HL-60/S4 treated with retinoic acid at 250 ng/mL for 4 days and 3 days (cell line): ENCODE measurements at regions not wholly inside any gene's neighbourhood (a gene's known extent, or its start where the extent isn't known, plus 50 kb on each side); places are given as distances from the start of the nearest gene placed in this dataset.

ENCODE experiments used
- in situ Hi-C: fragments of 300-500 bp; cut with MboI; formaldehyde crosslinking; loops from 2 replicates; pipeline ENCODE4 v1.7.0; 2022; ENCODE audit warnings: low sequenced_read_pairs

DNA sequence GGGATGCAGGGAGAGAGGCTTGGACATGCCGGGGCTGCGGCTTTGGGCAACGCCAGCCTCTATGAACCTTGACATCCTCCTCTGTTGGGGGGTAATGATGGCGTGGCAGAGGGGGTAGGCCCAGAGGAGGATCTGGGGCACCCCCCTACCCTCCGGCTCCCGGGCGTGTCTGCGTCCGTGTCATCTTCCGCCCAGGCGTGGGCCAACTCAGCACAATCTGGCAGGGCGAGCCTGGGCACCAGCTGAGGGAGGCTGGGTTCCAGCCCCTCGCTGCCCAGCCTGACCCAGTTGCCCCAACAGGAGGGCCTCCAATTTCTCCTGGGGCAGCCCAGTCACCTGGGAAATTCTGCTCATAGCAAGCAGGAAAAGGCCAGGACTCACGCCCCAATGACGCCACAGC is 62.9 kb upstream of the IL17B start:
- in situ Hi-C loops, result no loop called here

GRCh38 chr5:149441194-149441753 is 62.2 kb upstream of the IL17B start:
- in situ Hi-C loops, result no loop called here

GRCh38 chr5:149439899-149440542 is 60.9 kb upstream of the IL17B start:
- in situ Hi-C loops, result loop anchor here (10.0 kb wide), 1 partner anchor 55 kb away; no protein-coding TSS in a partner anchor

GRCh38 chr5:149438711-149439132 is 59.6 kb upstream of the IL17B start:
- in situ Hi-C loops, result loop anchor here (10.0 kb wide), 1 partner anchor 54 kb away; no protein-coding TSS in a partner anchor

- in situ Hi-C loops, result loop anchor here (10.0 kb wide), 1 partner anchor 53 kb away; no protein-coding TSS in a partner anchor
Measured at GRCh38 chr5:149438281-149438680, 59.2 kb upstream of the IL17B start.

DNA sequence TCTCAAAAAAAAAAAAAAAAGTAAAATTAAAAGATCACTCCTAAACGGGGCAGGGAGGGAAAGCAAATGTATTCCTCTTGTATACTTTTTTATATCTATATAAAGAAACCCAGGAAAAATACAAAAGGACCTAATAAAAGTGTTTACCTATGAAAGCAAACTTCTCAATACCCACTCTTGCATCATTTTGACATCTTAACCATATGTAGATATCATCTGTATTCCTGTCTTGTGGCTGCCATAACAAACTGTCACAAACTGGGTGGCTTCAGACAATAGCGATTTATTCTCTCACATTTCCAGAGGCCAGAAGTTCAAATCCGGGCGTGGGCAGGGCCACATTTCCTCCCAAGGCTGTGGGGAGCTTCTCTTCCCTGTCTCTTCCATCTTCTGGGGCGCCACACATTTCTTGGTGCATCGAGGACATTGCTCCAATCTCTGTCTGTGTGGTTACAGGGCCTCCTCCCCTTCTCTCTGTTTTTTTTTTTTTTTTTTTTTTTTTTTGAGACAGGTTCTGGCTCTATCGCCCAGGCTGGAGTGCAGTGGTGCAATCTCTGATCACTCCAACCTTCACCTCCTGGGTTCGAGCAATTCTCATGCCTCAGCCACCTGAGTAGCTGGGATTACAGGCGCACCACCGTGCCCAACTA is 58.4 kb upstream of the IL17B start:
- in situ Hi-C loops, result loop anchor here (10.0 kb wide), 1 partner anchor 53 kb away; no protein-coding TSS in a partner anchor

DNA sequence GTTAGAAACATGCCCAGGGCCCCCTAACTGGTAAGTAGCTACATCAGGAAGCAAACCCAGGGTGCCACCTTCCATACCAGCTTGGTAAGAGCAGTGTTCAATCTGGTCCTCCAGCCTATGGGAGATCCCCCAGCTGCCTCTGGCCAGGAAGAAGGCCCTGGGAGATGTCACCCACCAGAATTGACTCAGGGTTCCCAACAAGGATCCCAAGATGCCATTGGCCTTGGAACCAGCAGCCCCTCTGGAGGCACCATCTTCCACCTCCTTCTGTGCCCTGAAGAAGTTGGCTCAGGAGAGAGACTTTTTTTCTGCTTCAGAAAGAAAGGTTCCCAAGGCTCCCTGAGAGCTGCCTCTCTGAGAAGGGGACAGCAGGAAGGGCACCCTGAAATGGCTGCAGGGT is 56.6 kb upstream of the IL17B start:
- in situ Hi-C loops, result loop anchor here (10.0 kb wide), 1 partner anchor 51 kb away; no protein-coding TSS in a partner anchor

DNA sequence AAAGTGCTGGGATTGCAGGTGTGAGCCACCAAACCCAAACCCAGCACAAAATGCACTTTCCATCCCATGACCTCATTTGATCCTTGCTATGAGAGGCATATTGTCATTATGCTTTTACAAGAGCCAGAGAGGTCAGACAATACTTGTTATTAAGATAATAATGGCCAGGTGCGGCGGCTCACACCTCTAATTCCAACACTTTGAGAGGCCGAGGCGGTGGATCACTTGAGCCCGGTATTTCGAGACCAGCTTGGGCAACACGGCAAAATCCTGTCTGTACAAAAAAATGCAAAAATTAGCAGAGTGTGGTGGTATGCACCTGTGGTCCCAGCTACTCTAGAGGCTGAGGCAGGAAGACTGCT is 55.9 kb upstream of the IL17B start:
- in situ Hi-C loops, result loop anchor here (10.0 kb wide), 1 partner anchor 50 kb away; no protein-coding TSS in a partner anchor

GRCh38 chr5:149434162-149435014 is 55.3 kb upstream of the IL17B start:
- in situ Hi-C loops, result loop anchor here (10.0 kb wide), 1 partner anchor 50 kb away; no protein-coding TSS in a partner anchor

GRCh38 chr5:149433524-149434131 is 54.5 kb upstream of the IL17B start:
- in situ Hi-C loops, result loop anchor here (10.0 kb wide), 1 partner anchor 49 kb away; no protein-coding TSS in a partner anchor

DNA sequence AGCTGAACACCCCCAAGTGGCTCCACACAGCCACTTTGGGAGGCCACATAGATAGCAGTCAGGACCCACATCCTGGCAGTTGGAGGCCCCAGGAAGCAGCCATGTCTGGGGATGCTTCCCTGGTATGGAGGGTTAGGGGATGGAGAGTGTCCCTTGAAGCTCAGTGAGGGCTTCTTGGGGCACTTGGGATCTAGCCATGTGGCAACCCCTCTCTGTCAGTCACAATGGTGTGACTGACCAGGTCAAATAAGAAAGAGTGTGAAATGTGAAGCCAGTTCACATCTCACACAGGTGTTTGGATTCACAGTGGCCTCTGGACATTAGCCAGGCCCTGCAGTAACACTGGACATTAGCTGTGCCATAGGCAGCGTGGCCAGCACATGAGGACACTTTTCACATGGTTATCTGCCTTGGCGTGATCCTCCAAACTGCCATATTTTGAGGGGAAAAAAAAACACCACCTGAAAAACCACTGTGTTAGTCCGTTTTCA is 53.9 kb upstream of the IL17B start:
- in situ Hi-C loops, result loop anchor here (10.0 kb wide), 1 partner anchor 48 kb away; no protein-coding TSS in a partner anchor

DNA sequence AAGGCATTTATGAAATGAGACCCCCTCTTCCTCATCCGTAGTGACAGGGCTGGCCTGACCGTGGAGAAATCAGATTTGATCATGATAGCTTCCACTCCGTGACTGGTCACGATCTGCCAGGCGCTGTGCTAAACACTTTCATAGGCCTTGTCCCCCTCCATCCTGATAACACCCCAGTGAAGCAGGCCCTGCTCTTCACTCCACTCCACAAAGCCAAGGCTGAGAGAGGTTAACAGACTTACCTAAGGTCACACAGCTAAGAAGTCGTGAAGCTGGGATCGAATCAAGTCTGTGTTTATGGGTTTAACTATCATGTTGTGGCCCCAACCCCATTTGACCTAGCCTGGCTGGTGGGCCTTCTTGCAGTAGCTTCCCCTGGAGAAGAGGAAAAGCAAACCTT is 53.3 kb upstream of the IL17B start:
- in situ Hi-C loops, result loop anchor here (10.0 kb wide), 1 partner anchor 48 kb away; no protein-coding TSS in a partner anchor

GRCh38 chr5:149429839-149430721 is 51.0 kb upstream of the IL17B start:
- in situ Hi-C loops, result loop anchor here (10.0 kb wide), 1 partner anchor 45 kb away; no protein-coding TSS in a partner anchor
